K562 (cell line): ENCODE measurements at regions not wholly inside any gene's neighbourhood (a gene's known extent, or its start where the extent isn't known, plus 50 kb on each side); places are given as distances from the start of the nearest gene placed in this dataset.
A peak's percentile ranks its signal among the peaks of the same experiment; 100 is the strongest.

Experiments used
- ATAC-seq: fragments of 200-7000 bp; cut with Tn5 transposase; 3 replicates; pipeline ENCODE4 v1.9.1; 2020; ENCODE audit warnings: moderate library complexity
- BruUV-seq: library from RNA; stranded (reverse); fragments of 400-500 nt; replicated peaks from 2 replicates; lab custom pipeline; 2021; lab: Mats Ljungman, UMichigan
- CTCF ChIA-PET: fragments of 300-600 bp; formaldehyde crosslinking; extraction: SDS; loops from one replicate; lab custom pipeline; 2021; ENCODE audit warnings: low intra/inter-chr PET ratio; lab: Yijun Ruan, JAX
- POLR2A ChIA-PET: fragments of 300-600, 350-650 bp; sonication (Branson Sonifier 250); formaldehyde crosslinking; extraction: SDS; loops from one replicate; lab custom pipeline; 2021; ENCODE audit warnings: antibody characterized with exemption, inconsistent platforms; lab: Yijun Ruan, JAX
- DNase-seq, 4 experiments: peaks; one replicate each; pipeline versions ENCODE4 v3.0.0 to v3.0.0-alpha.2; 2011 to 2018; ENCODE audit warnings: low spot score in 3 of 4, mixed read lengths in 3 of 4; ENCODE audit errors: extremely low read depth in 1 of 4
- FAIRE-seq: peaks from 2 replicates; lab custom pipeline; 2011; peaks lifted over from hg19 to GRCh38; lab: Jason Lieb, UNC
- H2AFZ ChIP-seq: 2 replicates; pipeline ENCODE4 v1.6.0; 2011; ENCODE audit warnings: low read depth, low read length, control low read depth, inconsistent platforms
- H3K27ac ChIP-seq: fragments of 200-600 bp; 3 replicates; pipeline ENCODE4 v1.8.0; 2011; ENCODE audit warnings: low read depth, mild to moderate bottlenecking, control low read depth, inconsistent platforms, low read length, moderate library complexity, mixed read lengths; ENCODE audit errors: extremely low read depth
- H3K27me3 ChIP-seq, 2 experiments: fragments of 300-600 bp in 1 of 2; 2 replicates in 1 of 2; 3 replicates in 1 of 2; pipeline versions ENCODE4 v1.6.0 to v1.8.0; 2011; ENCODE audit warnings: inconsistent platforms in 2 of 2, low read length in 2 of 2, mild to moderate bottlenecking in 1 of 2, mixed read lengths in 1 of 2, moderate library complexity in 1 of 2; ENCODE audit not compliant: control insufficient read depth in 2 of 2, insufficient read depth in 2 of 2
- H3K36me3 ChIP-seq: fragments of 300-600 bp; 3 replicates; pipeline ENCODE4 v1.8.0; 2011; ENCODE audit warnings: mild to moderate bottlenecking, low read length, inconsistent platforms; ENCODE audit not compliant: control insufficient read depth, insufficient read depth
- H3K4me1 ChIP-seq, 2 experiments: fragments of 200-600 bp in 1 of 2; replicated peaks in 1 of 2; 2 replicates in 1 of 2; 3 replicates in 1 of 2; pipeline versions ENCODE4 v1.5.1 to v1.8.0; 2011; ENCODE audit warnings: inconsistent platforms in 2 of 2, low read length in 2 of 2, mild to moderate bottlenecking in 1 of 2, mixed read lengths in 1 of 2, moderate library complexity in 1 of 2; ENCODE audit not compliant: control insufficient read depth in 2 of 2, insufficient read depth in 2 of 2
- H3K4me2 ChIP-seq: 2 replicates; pipeline ENCODE4 v1.6.1; 2011; ENCODE audit warnings: low read length, control low read depth, inconsistent platforms, mixed read lengths; ENCODE audit not compliant: insufficient read depth
- H3K4me3 ChIP-seq: fragments of 200-600 bp; sonication (generic), shearing (Covaris generic); 2 replicates; pipeline ENCODE4 v1.5.1; 2016; ENCODE audit warnings: control low read depth, inconsistent platforms
- H3K79me2 ChIP-seq: fragments of 200-600 bp; 3 replicates; pipeline ENCODE4 v1.8.0; 2011; ENCODE audit warnings: low read length, inconsistent platforms; ENCODE audit not compliant: control insufficient read depth, insufficient read depth
- H3K9ac ChIP-seq, 2 experiments: 2 replicates each; pipeline versions ENCODE4 v1.6.0 to v1.6.1; 2011; ENCODE audit warnings: low read depth in 2 of 2, low read length in 2 of 2, control low read depth in 1 of 2, inconsistent platforms in 1 of 2, mild to moderate bottlenecking in 1 of 2, mixed read lengths in 1 of 2; ENCODE audit not compliant: insufficient read depth in 1 of 2
- H3K9me1 ChIP-seq: one replicate; pipeline ENCODE4 v1.6.0; 2011; ENCODE audit warnings: inconsistent platforms, mild to moderate bottlenecking, low read length, moderate library complexity; ENCODE audit not compliant: control insufficient read depth, insufficient read depth
- H3K9me3 ChIP-seq: replicated peaks from 2 replicates; pipeline ENCODE4 v1.5.1; 2011; ENCODE audit warnings: low read depth, low read length, inconsistent platforms; ENCODE audit not compliant: control insufficient read depth, insufficient read depth
- H4K20me1 ChIP-seq: replicated peaks from 2 replicates; pipeline ENCODE4 v1.6.1; 2011; ENCODE audit warnings: low read length, inconsistent platforms, mixed read lengths; ENCODE audit not compliant: control insufficient read depth, insufficient read depth
- ASH1L ChIP-seq: fragments of 450-650 bp; IDR thresholded peaks from 2 replicates; pipeline ENCODE4 v1.6.1; 2018; ENCODE audit warnings: borderline replicate concordance, mild to moderate bottlenecking, low read depth; ENCODE audit not compliant: partially characterized antibody
- CBFA2T3 ChIP-seq: fragments of 450-650 bp; IDR thresholded peaks from 2 replicates; pipeline ENCODE4 v1.6.1; 2017
- DDX20 ChIP-seq: fragments of 450-650 bp; IDR thresholded peaks from 2 replicates; pipeline ENCODE4 v1.6.1; 2016; ENCODE audit warnings: missing genetic modification characterization, low read depth, mild to moderate bottlenecking, missing compliant biosample characterization, moderate library complexity
- FOXJ3 ChIP-seq: sonication (generic); formaldehyde crosslinking; IDR thresholded peaks from 2 replicates; pipeline ENCODE4 v1.4.0; 2020; ENCODE audit warnings: mild to moderate bottlenecking, missing genetic modification reagents
- GATAD2A ChIP-seq: fragments of 450-650 bp; IDR thresholded peaks from 2 replicates; pipeline ENCODE4 v1.6.1; 2017
- HMGN3 ChIP-seq: IDR thresholded peaks from 2 replicates; pipeline ENCODE4 v1.6.1; 2011; ENCODE audit warnings: borderline replicate concordance, low read depth, mild to moderate bottlenecking, mixed read lengths, low read length; ENCODE audit not compliant: insufficient read length; ENCODE audit errors: extremely low read depth
- MCM5 ChIP-seq: fragments of 450-650 bp; IDR thresholded peaks from 2 replicates; pipeline ENCODE4 v1.6.1; 2016; ENCODE audit warnings: low read depth
- NELFE ChIP-seq: IDR thresholded peaks from 2 replicates; pipeline ENCODE4 v1.6.1; 2011; ENCODE audit warnings: mild to moderate bottlenecking; ENCODE audit not compliant: insufficient read depth, insufficient read length
- NR0B1 ChIP-seq: fragments of 450-650 bp; IDR thresholded peaks from one replicate; pipeline ENCODE4 v1.6.1; 2018; ENCODE audit warnings: mild to moderate bottlenecking, moderate library complexity; ENCODE audit not compliant: partially characterized antibody
- NR1H2 ChIP-seq: sonication (generic); formaldehyde crosslinking; IDR thresholded peaks from 2 replicates; pipeline ENCODE4 v1.4.0; 2020; ENCODE audit warnings: mild to moderate bottlenecking, missing genetic modification reagents
- SPI1 ChIP-seq: IDR thresholded peaks from 2 replicates; pipeline ENCODE4 v1.6.1; 2011; ENCODE audit warnings: low read depth, low read length, control low read depth, borderline replicate concordance
- ZFP36 ChIP-seq: fragments of 150-350 bp; IDR thresholded peaks from 2 replicates; pipeline ENCODE4 v1.6.1; 2018; ENCODE audit warnings: low read length, low read depth; ENCODE audit not compliant: partially characterized antibody
- ZNF146 ChIP-seq: IDR thresholded peaks from one replicate; pipeline ENCODE4 v1.6.1; 2018; ENCODE audit warnings: missing compliant biosample characterization; ENCODE audit not compliant: unreplicated experiment
- WGBS: fragments of 100-300 bp; shearing (Covaris generic); methylation state at CpG from one replicate; pipeline ENCODE4 v1.1.6; 2016; ENCODE audit warnings: low coverage, mixed read lengths; ENCODE audit not compliant: insufficient coverage; ENCODE audit errors: missing lambda C conversion rate; 5-methylcytosine and 5-hydroxymethylcytosine counted together
- in situ Hi-C: fragments of 300-500 bp; cut with MboI; formaldehyde crosslinking; loops from 4 replicates; pipeline ENCODE4 v1.15.0; 2018; ENCODE audit warnings: inconsistent platforms, mixed read lengths
- intact Hi-C: fragments of 100-400 bp; cut with micrococcal nuclease; formaldehyde crosslinking; loops from 2 replicates; pipeline ENCODE4 v1.14.2; 2022

GRCh38 chr5:40089269-40089668 lies 590.4 kb upstream of the PTGER4 start:
- in situ Hi-C loops: no loop called here

GRCh38 chr5:40084614-40085013 lies 595.1 kb upstream of the PTGER4 start:
- intact Hi-C loops: no loop called here
- TF ChIP-seq HMGN3: no peak
- TF ChIP-seq FOXJ3 (CRISPR knock-in tag): no peak
- TF ChIP-seq ZNF146 (CRISPR knock-in tag): no peak
- no peak for TF ChIP-seq NR1H2
- TF ChIP-seq MCM5: no peak
- TF ChIP-seq NELFE: no peak
- no peak for TF ChIP-seq CBFA2T3
- no peak for TF ChIP-seq NR0B1
- TF ChIP-seq GATAD2A: no peak
- ATAC-seq: no peak
- no peak for FAIRE-seq
- CTCF ChIA-PET: no interaction called here
- 0% methylated on average over 1 of the region's 1 CpG for WGBS
- Histone ChIP-seq H3K36me3 (no peaks in the 10 kb centered on the region), H3K4me1 (no peaks in the 10 kb centered on the region), H3K9me1 (no peaks in the 10 kb centered on the region), H3K9me3 (peaks cover 2% of the 10 kb centered on the region; the same call in 1 of the 2 replicates), H4K20me1 (no peaks in the 10 kb centered on the region), H3K27ac (no peak overlapping the region), H3K79me2 (no peaks in the 10 kb centered on the region), H3K4me2 (no peak overlapping the region), H3K27me3 (no peaks in the 10 kb centered on the region), H2AFZ (no peak overlapping the region), H3K9ac (no peak overlapping the region), H3K4me3 (no peak overlapping the region)
- POLR2A ChIA-PET: interaction anchor here (0.6 kb wide), 1 partner anchor 92 kb away, joined by 3 read pairs; no protein-coding TSS in a partner anchor
- in situ Hi-C loops: no loop called here
- BruUV-seq: no TSS peak
- DNase-seq: no peak

More at GRCh38 chr5:40089269-40089668, 590.4 kb upstream of the PTGER4 start:
- no peak overlapping the region for H3K9ac ChIP-seq
- no peaks in the 10 kb centered on the region for H3K4me1 ChIP-seq
- no peaks in the 10 kb centered on the region for H3K27me3 ChIP-seq
- no peak overlapping the region for H3K4me3 ChIP-seq
- no peaks in the 10 kb centered on the region for H4K20me1 ChIP-seq
- H3K36me3 ChIP-seq: no peaks in the 10 kb centered on the region
- no peak overlapping the region for H3K4me2 ChIP-seq
- DNase-seq (peak in 1 of 4 experiments; percentile 6), ATAC-seq (no peak), FAIRE-seq (peak; percentile 69)
- no TSS peak for BruUV-seq
- no peaks in the 10 kb centered on the region for H3K79me2 ChIP-seq
- no peak overlapping the region for H3K27ac ChIP-seq
- intact Hi-C loops: no loop called here
- H2AFZ ChIP-seq: no peak overlapping the region
- CTCF ChIA-PET: no interaction called here
- no peaks in the 10 kb centered on the region for H3K9me3 ChIP-seq
- POLR2A ChIA-PET: no interaction called here
- TF ChIP-seq DDX20 (tag) (no peak), ASH1L (no peak), ZFP36 (peak; percentile 59), SPI1 (no peak)
- no peaks in the 10 kb centered on the region for H3K9me1 ChIP-seq
